ENCODE measurements at regions not wholly inside any gene's neighbourhood (a gene's known extent, or its start where the extent isn't known, plus 50 kb on each side); places are given as distances from the start of the nearest gene placed in this dataset.

- TF ChIP-seq TFAP4 (CRISPR knock-in tag; IDR thresholded peaks at IDR 0.05; ENCODE audit: borderline replicate concordance): no peak
- no peak for TF ChIP-seq ZNF398 (CRISPR knock-in tag; IDR thresholded peaks at IDR 0.05)
- TF ChIP-seq SRSF3 (IDR thresholded peaks at IDR 0.05; ENCODE audit: insufficient read depth, low read length): no peak
These were observed 158.7 kb upstream of the SKOR2 start (continued) for GRCh38 chr18:47410139-47410538.

GRCh38 chr18:47409519-47409918 is 158.1 kb upstream of the SKOR2 start:
- H3K36me3 ChIP-seq (ENCODE audit: control insufficient read depth, insufficient read depth, low read length): no peaks in the 10 kb centered on the region
- no peaks in the 10 kb centered on the region for H3K4me1 ChIP-seq (replicated peaks in 1 of 2; ENCODE audit: control insufficient read depth in 2 of 2, insufficient read depth in 2 of 2, low read length in 2 of 2)
- 8% methylated on average over 7 of the region's 7 CpGs for WGBS (ENCODE audit: insufficient coverage, low coverage, missing lambda C conversion rate)
- in situ Hi-C loops (cut with MboI) (no loop called here), intact Hi-C loops (cut with micrococcal nuclease) (no loop called here)
- H3K27ac ChIP-seq (ENCODE audit: extremely low read depth, low read depth, low read length): no peak overlapping the region
- FAIRE-seq (no peak), DNase-seq (ENCODE audit: extremely low read depth in 1 of 4, low spot score in 3 of 4) (no peak), ATAC-seq (no peak)
- H3K9me1 ChIP-seq (ENCODE audit: control insufficient read depth, insufficient read depth, low read length): no peaks in the 10 kb centered on the region
- H3K79me2 ChIP-seq (ENCODE audit: control insufficient read depth, insufficient read depth, low read length): no peaks in the 10 kb centered on the region
- CTCF ChIA-PET (ENCODE audit: low intra/inter-chr PET ratio): no interaction called here
- no peak overlapping the region for H2AFZ ChIP-seq (ENCODE audit: low read depth, low read length)
- no peak overlapping the region for H3K4me2 ChIP-seq (ENCODE audit: insufficient read depth, low read length)
- BruUV-seq (replicated peaks): no TSS peak
- H3K27me3 ChIP-seq (ENCODE audit: control insufficient read depth in 2 of 2, insufficient read depth in 2 of 2, low read length in 2 of 2): no peaks in the 10 kb centered on the region
- no peak overlapping the region for H3K9ac ChIP-seq (ENCODE audit: insufficient read depth in 1 of 2, low read depth in 2 of 2, low read length in 2 of 2)
- H3K9me3 ChIP-seq (replicated peaks; ENCODE audit: control insufficient read depth, insufficient read depth, low read depth, low read length): no peaks in the 10 kb centered on the region
- no peak overlapping the region for H3K4me3 ChIP-seq
- H4K20me1 ChIP-seq (replicated peaks; ENCODE audit: control insufficient read depth, insufficient read depth, low read length): no peaks in the 10 kb centered on the region
- POLR2A ChIA-PET: interaction anchor here (1.0 kb wide), 1 partner anchor 17 kb away, joined by 3 read pairs; no protein-coding TSS in a partner anchor
- TF ChIP-seq ZFX (CRISPR knock-in tag; IDR thresholded peaks at IDR 0.05) (no peak), ZNF778 (CRISPR knock-in tag; IDR thresholded peaks at IDR 0.05) (no peak), CEBPB (tag; IDR thresholded peaks at IDR 0.05) (no peak), ZNF764 (CRISPR knock-in tag; IDR thresholded peaks at IDR 0.05; ENCODE audit: low read depth) (no peak), RBBP5 (IDR thresholded peaks at IDR 0.05; ENCODE audit: borderline replicate concordance, insufficient read depth, low read length, poor library complexity, severe bottlenecking) (no peak), MCM5 (IDR thresholded peaks at IDR 0.05; ENCODE audit: low read depth) (no peak), CCNT2 (IDR thresholded peaks at IDR 0.05; ENCODE audit: borderline replicate concordance, extremely low read depth, insufficient read length, low read depth, low read length) (no peak), ATF3 (IDR thresholded peaks at IDR 0.05) (no peak), ATF3 (CRISPR knock-in tag; conservative IDR thresholded peaks at IDR 0.05) (no peak), HBP1 (CRISPR knock-in tag; IDR thresholded peaks at IDR 0.05) (no peak), EP400 (IDR thresholded peaks at IDR 0.05) (no peak)

All from K562 (cell line).